ENCODE measurements at regions not wholly inside any gene's neighbourhood (a gene's known extent, or its start where the extent isn't known, plus 50 kb on each side); places are given as distances from the start of the nearest gene placed in this dataset.

- DNase-seq, result no peak
Measured at GRCh38 chr9:17978773-17979172, 399.9 kb downstream of the SH3GL2 start.

GRCh38 chr9:17986595-17986994, 407.7 kb downstream of the SH3GL2 start:
- no peak for DNase-seq

GRCh38 chr9:17987189-17987588, 408.3 kb downstream of the SH3GL2 start:
- no peak for DNase-seq

GRCh38 chr9:17988489-17988888, 409.6 kb downstream of the SH3GL2 start:
- DNase-seq, result no peak

- no peak for DNase-seq
Measured at GRCh38 chr9:17990602-17991001, 411.7 kb downstream of the SH3GL2 start.

- no peak for DNase-seq
Measured at GRCh38 chr9:17993024-17993423, 414.2 kb downstream of the SH3GL2 start.

- DNase-seq, result no peak
Measured at GRCh38 chr9:17994695-17995425, 416.0 kb downstream of the SH3GL2 start.

- DNase-seq, result no peak
Measured at GRCh38 chr9:17996728-17997127, 417.9 kb downstream of the SH3GL2 start.

- DNase-seq, result no peak
Measured at GRCh38 chr9:18002718-18003438, 424.0 kb downstream of the SH3GL2 start.

- DNase-seq, result no peak
Measured at GRCh38 chr9:18006591-18006990, 427.7 kb downstream of the SH3GL2 start.

- no peak for DNase-seq
Measured at GRCh38 chr9:18007621-18008020, 428.8 kb downstream of the SH3GL2 start.

GRCh38 chr9:18009902-18010301, 431.0 kb downstream of the SH3GL2 start:
- DNase-seq, result no peak

- no peak for DNase-seq
Measured at GRCh38 chr9:18010492-18010891, 431.6 kb downstream of the SH3GL2 start.

GRCh38 chr9:18012170-18012569, 433.3 kb downstream of the SH3GL2 start:
- DNase-seq, result no peak

GRCh38 chr9:18014556-18014955, 435.7 kb downstream of the SH3GL2 start:
- DNase-seq, result no peak

- no peak for DNase-seq
Measured at GRCh38 chr9:18015116-18015515, 436.2 kb downstream of the SH3GL2 start.

GRCh38 chr9:18017136-18017535, 438.3 kb downstream of the SH3GL2 start:
- no peak for DNase-seq

- no peak for DNase-seq
Measured at GRCh38 chr9:18018221-18018620, 439.4 kb downstream of the SH3GL2 start.

GRCh38 chr9:18018661-18019060, 439.8 kb downstream of the SH3GL2 start:
- DNase-seq, result no peak

GRCh38 chr9:18020121-18020745, 441.4 kb downstream of the SH3GL2 start:
- no peak for DNase-seq

GRCh38 chr9:18022642-18023041, 443.8 kb downstream of the SH3GL2 start:
- no peak for DNase-seq

GRCh38 chr9:18023332-18023731, 444.5 kb downstream of the SH3GL2 start:
- no peak for DNase-seq

- DNase-seq, result no peak
Measured at GRCh38 chr9:18032636-18033035, 441.3 kb upstream of the ADAMTSL1 start.

Data from CD4-positive, alpha-beta T cell treated with Interleukin-1 beta for 1 hour (primary cell).